HL-60 (cell line): ENCODE measurements at regions not wholly inside any gene's neighbourhood (a gene's known extent, or its start where the extent isn't known, plus 50 kb on each side); places are given as distances from the start of the nearest gene placed in this dataset.

ENCODE experiments used
- DNase-seq, 2 experiments: peaks; one replicate each; pipeline ENCODE4 v3.0.0-alpha.2; 2010 to 2020; ENCODE audit warnings: low read depth in 1 of 2, low spot score in 1 of 2
- H3K27ac ChIP-seq: fragments of 250-450 bp; sonication (Bioruptor Pico); replicated peaks from 2 replicates; pipeline ENCODE4 v1.5.1; 2020; ENCODE audit warnings: mild to moderate bottlenecking, moderate library complexity
- H3K27me3 ChIP-seq: fragments of 250-450 bp; sonication (Bioruptor Pico); 2 replicates; pipeline ENCODE4 v1.5.1; 2021; ENCODE audit warnings: mild to moderate bottlenecking, moderate library complexity; ENCODE audit not compliant: insufficient read depth, poor library complexity, severe bottlenecking
- H3K4me3 ChIP-seq: replicated peaks from 2 replicates; pipeline ENCODE4 v1.5.1; 2011; ENCODE audit warnings: mild to moderate bottlenecking, control low read depth, low read length; ENCODE audit not compliant: insufficient read depth
- GABPA ChIP-seq: IDR thresholded peaks from 2 replicates; pipeline ENCODE4 v1.6.1; 2012; ENCODE audit warnings: low read depth
- POLR2AphosphoS5 ChIP-seq: IDR thresholded peaks from 2 replicates; pipeline ENCODE4 v1.6.1; 2012; ENCODE audit warnings: low read depth
- SPI1 ChIP-seq: IDR thresholded peaks from 2 replicates; pipeline ENCODE4 v1.6.1; 2012; ENCODE audit warnings: low read depth, mild to moderate bottlenecking, borderline replicate concordance
- TF ChIP-seq, protein P1 (sequence below): IDR thresholded peaks from one replicate; pipeline ENCODE4 v1.5.1; 2011; ENCODE audit warnings: low read length, control low read depth, inconsistent platforms; ENCODE audit not compliant: insufficient read depth
- TF ChIP-seq, protein P2 (sequence below): IDR thresholded peaks from 2 replicates; pipeline ENCODE4 v1.6.1; 2012; ENCODE audit warnings: low read depth; ENCODE audit not compliant: insufficient replicate concordance

DNA sequence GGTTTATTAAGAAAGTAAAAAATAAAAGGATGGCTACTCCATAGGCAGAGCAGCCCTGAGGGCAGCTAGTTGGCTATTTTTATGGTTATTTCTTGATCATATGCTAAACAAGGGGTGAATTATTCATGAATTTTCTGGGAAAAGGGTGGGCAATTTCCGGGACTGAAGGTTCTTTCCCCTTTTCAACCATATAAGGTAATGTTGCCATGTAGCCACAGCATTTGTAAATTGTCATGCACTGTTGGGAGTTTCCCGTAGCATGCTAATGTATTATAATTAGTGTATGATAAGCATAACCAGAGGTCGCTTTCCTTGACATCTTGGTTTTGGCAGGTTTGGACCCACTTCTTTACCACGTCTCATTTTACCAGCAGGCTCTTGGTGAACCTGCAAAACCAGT is 610.4 kb upstream of the B3GAT1 start:
- no peak overlapping the region for H3K4me3 ChIP-seq
- H3K27ac ChIP-seq = no peak overlapping the region
- no peak for TF ChIP-seq POLR2AphosphoS5
- TF ChIP-seq, protein P1, sequence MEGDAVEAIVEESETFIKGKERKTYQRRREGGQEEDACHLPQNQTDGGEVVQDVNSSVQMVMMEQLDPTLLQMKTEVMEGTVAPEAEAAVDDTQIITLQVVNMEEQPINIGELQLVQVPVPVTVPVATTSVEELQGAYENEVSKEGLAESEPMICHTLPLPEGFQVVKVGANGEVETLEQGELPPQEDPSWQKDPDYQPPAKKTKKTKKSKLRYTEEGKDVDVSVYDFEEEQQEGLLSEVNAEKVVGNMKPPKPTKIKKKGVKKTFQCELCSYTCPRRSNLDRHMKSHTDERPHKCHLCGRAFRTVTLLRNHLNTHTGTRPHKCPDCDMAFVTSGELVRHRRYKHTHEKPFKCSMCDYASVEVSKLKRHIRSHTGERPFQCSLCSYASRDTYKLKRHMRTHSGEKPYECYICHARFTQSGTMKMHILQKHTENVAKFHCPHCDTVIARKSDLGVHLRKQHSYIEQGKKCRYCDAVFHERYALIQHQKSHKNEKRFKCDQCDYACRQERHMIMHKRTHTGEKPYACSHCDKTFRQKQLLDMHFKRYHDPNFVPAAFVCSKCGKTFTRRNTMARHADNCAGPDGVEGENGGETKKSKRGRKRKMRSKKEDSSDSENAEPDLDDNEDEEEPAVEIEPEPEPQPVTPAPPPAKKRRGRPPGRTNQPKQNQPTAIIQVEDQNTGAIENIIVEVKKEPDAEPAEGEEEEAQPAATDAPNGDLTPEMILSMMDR = no peak
- TF ChIP-seq, protein P2, sequence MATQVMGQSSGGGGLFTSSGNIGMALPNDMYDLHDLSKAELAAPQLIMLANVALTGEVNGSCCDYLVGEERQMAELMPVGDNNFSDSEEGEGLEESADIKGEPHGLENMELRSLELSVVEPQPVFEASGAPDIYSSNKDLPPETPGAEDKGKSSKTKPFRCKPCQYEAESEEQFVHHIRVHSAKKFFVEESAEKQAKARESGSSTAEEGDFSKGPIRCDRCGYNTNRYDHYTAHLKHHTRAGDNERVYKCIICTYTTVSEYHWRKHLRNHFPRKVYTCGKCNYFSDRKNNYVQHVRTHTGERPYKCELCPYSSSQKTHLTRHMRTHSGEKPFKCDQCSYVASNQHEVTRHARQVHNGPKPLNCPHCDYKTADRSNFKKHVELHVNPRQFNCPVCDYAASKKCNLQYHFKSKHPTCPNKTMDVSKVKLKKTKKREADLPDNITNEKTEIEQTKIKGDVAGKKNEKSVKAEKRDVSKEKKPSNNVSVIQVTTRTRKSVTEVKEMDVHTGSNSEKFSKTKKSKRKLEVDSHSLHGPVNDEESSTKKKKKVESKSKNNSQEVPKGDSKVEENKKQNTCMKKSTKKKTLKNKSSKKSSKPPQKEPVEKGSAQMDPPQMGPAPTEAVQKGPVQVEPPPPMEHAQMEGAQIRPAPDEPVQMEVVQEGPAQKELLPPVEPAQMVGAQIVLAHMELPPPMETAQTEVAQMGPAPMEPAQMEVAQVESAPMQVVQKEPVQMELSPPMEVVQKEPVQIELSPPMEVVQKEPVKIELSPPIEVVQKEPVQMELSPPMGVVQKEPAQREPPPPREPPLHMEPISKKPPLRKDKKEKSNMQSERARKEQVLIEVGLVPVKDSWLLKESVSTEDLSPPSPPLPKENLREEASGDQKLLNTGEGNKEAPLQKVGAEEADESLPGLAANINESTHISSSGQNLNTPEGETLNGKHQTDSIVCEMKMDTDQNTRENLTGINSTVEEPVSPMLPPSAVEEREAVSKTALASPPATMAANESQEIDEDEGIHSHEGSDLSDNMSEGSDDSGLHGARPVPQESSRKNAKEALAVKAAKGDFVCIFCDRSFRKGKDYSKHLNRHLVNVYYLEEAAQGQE = no peak
- no peak for TF ChIP-seq GABPA
- no peak for TF ChIP-seq SPI1
- peaks cover 2% of the 10 kb centered on the region for H3K27me3 ChIP-seq
- no peak for DNase-seq

DNA sequence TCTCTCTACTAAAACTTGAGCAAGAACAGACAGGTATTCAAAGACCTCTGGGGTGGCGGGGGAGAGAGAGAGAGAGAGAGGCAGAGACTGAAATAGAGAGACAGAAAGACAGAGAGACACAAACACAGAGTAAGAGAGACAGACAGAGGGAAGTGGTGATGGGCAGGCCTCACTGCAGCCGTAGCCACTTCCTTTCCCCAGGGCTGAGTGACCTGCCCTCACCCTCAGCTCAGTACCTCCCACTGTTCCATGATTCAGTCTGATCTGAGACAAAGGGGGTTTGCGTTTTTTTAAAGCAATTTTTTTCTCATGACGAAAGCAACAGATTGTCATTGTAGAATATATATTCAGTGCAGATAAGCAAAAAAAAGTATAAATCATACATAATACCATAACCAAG is 607.9 kb upstream of the B3GAT1 start:
- TF ChIP-seq, protein P2 = no peak
- TF ChIP-seq, protein P1 = no peak
- TF ChIP-seq GABPA (no peak), SPI1 (no peak), POLR2AphosphoS5 (no peak)
- H3K4me3 ChIP-seq = no peak overlapping the region
- no peak overlapping the region for H3K27ac ChIP-seq
- H3K27me3 ChIP-seq = no peaks in the 10 kb centered on the region
- DNase-seq = no peak

DNA sequence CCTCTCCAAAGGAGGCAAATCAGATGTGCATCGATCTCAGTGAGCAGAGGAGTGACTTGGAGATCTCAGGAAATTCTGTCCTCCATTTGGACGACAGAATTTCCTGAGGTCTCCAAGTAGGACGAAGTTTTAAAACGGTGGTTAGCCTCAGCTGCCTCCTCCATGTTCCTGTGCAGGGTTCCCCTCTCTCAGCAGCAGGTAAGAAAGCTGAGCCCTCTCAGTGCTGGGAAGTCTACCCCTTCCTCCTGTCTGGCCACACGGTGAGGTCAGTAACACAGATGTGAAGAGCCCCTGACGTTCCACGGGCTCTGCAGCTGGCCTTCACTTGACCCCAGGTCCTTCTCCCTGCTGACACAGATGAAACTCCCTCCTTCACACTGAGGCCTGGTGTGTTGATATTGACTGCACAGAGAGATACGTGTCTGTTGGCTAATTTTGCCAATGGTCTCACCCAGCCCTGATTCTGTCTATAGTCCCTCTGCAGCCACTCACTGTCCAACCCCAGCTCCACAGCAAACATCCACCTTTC is 607.4 kb upstream of the B3GAT1 start:
- Histone ChIP-seq H3K27me3 (no peaks in the 10 kb centered on the region), H3K4me3 (no peak overlapping the region), H3K27ac (no peak overlapping the region)
- no peak for DNase-seq
- TF ChIP-seq, protein P1 = no peak
- TF ChIP-seq SPI1 (no peak), GABPA (no peak), POLR2AphosphoS5 (no peak)
- TF ChIP-seq, protein P2 = no peak
